ENCODE measurements at regions not wholly inside any gene's neighbourhood (a gene's known extent, or its start where the extent isn't known, plus 50 kb on each side); places are given as distances from the start of the nearest gene placed in this dataset.

DNA sequence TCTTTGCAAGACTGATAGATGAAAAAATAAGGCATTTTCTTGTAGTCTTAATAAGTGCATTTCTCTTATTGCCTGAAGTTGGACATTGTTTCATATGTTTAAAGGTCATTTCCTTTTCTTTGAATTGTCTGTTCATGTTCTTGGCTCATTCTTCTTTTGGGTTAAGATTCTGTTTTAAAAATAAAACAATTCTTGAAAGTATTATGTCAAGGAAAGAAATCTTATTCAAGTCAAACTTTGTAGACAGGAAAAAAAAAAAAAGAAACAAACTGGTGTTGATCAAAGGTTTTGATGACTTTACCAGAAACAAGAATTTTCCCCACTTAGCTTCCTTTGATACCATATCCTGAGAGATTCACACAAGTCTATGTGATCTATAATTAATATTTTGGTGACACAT lies 132.9 kb upstream of the AADACL2 start:
- intact Hi-C loops (cut with DNase I), result no loop called here
- Histone ChIP-seq H3K36me3 (no peaks in the 10 kb centered on the region), H3K27ac (no peak overlapping the region), H3K4me3 (no peak overlapping the region), H3K9me3 (no peaks in the 10 kb centered on the region), H3K4me1 (no peaks in the 10 kb centered on the region), H3K27me3 (no peaks in the 10 kb centered on the region)
- DNase-seq, result no peak
- no peak for TF ChIP-seq POLR2A (IDR thresholded peaks at IDR 0.05)
- TF ChIP-seq, protein P1, sequence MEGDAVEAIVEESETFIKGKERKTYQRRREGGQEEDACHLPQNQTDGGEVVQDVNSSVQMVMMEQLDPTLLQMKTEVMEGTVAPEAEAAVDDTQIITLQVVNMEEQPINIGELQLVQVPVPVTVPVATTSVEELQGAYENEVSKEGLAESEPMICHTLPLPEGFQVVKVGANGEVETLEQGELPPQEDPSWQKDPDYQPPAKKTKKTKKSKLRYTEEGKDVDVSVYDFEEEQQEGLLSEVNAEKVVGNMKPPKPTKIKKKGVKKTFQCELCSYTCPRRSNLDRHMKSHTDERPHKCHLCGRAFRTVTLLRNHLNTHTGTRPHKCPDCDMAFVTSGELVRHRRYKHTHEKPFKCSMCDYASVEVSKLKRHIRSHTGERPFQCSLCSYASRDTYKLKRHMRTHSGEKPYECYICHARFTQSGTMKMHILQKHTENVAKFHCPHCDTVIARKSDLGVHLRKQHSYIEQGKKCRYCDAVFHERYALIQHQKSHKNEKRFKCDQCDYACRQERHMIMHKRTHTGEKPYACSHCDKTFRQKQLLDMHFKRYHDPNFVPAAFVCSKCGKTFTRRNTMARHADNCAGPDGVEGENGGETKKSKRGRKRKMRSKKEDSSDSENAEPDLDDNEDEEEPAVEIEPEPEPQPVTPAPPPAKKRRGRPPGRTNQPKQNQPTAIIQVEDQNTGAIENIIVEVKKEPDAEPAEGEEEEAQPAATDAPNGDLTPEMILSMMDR (IDR thresholded peaks at IDR 0.05), result no peak

DNA sequence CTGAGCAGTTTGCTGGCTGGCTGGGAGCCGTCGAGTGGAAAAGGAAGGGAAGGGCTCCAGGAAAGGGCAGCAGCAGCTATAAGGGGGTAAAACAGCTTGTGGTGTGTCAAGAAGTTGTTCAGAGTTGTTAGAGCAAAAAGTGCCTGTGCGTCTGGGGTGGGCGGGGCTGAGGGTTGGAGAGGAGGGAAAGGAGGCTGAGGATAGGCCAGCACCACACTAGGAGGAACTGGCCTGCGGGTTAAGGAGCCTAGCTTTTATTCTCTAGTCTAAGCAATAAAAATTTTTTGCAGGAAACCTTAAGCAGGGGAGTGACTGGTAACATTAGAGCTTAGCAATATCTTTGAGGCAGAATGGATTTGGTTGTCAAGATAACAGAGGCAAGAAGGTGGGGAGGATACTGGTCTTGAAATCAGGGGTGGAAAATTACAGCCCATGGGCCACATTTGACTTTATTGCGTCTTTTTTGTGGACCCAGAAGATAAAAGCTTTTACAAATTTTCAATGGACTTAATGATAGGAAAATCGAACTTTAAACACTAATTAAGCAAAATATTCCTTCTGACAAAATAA lies 134.5 kb upstream of the AADACL2 start:
- WGBS, 2 donors, result 80 to 84% methylated on average over 6 to 7 of the region's 7 CpGs
- no peak overlapping the region for H3K4me3 ChIP-seq
- H3K27ac ChIP-seq, result no peak overlapping the region
- no peaks in the 10 kb centered on the region for H3K27me3 ChIP-seq
- no peak for DNase-seq
- intact Hi-C loops (cut with DNase I), result no loop called here
- H3K4me1 ChIP-seq, result no peaks in the 10 kb centered on the region
- H3K9me3 ChIP-seq, result no peaks in the 10 kb centered on the region
- TF ChIP-seq POLR2A (IDR thresholded peaks at IDR 0.05), result no peak
- TF ChIP-seq, protein P1 (IDR thresholded peaks at IDR 0.05), result no peak
- H3K36me3 ChIP-seq, result no peaks in the 10 kb centered on the region

DNA sequence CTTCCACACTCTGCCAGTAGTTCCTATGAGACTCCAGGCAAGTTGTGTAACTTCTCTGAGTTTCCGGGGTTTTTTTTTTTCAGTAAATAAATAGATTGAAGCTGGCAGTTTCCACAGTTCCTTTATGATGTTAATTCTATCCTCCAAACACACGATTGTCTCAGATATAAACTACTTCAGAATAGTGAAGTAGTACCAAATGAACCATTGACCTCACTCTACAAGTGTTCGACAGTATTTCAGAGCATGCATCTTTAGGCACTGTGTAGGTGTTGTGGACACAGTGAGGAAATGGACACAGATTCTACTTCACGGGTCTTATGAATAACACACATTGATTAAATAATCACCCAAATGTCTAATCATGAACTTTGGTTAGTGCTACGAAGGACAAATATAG lies 136.1 kb upstream of the IGSF10 start:
- H3K4me1 ChIP-seq, result no peaks in the 10 kb centered on the region
- H3K9me3 ChIP-seq, result no peaks in the 10 kb centered on the region
- TF ChIP-seq POLR2A (IDR thresholded peaks at IDR 0.05), result no peak
- TF ChIP-seq, protein P1 (IDR thresholded peaks at IDR 0.05), result no peak
- H3K4me3 ChIP-seq, result no peak overlapping the region
- no peak overlapping the region for H3K27ac ChIP-seq
- no peaks in the 10 kb centered on the region for H3K27me3 ChIP-seq
- H3K36me3 ChIP-seq, result no peaks in the 10 kb centered on the region
- intact Hi-C loops (cut with DNase I), result no loop called here
- DNase-seq, result no peak
- WGBS, 2 donors, result 76% methylated on average over 5 of the region's 5 CpGs

DNA sequence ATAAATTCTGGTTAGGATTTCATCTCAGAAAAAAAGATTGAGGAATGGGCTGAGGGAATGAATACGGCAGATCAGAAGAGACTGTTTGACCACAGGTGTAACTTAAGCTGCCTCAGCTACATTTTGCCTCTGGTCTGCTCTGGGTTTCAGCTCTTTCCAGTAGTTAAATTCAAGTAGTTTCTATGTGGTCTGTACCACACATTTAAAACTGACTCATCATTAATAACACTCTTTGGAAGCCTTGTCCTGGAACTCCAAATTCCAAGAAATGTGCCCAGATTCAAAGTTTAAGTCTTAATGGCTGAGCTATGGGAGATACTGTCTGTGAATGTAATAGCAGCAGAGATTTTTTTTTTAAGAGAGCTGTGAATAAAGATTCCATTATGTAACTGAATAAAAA lies 133.1 kb upstream of the IGSF10 start:
- DNase-seq, result no peak
- WGBS, 2 donors, result 82 to 83% methylated on average over 1 of the region's 1 CpG
- TF ChIP-seq POLR2A (IDR thresholded peaks at IDR 0.05), result no peak
- TF ChIP-seq, protein P1 (IDR thresholded peaks at IDR 0.05), result no peak

DNA sequence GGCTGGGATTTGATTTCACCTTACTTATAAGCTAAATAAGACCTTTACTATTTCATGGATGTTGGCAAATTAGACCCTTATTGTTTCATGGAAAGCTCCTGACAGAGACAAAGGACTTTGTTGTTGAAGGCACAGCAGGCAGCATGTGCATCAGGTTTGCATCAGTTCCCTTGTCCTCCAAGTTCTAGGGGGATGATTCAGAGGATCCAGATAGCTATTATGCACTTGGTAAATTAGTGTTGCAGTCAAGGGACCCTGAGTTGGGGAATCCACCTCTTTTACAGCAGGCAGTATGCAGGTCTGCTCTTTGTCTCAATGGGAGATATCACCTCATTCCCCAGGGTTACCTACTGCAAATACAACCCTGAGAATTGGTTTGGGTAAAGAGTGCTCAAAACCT lies 131.4 kb upstream of the IGSF10 start:
- no peak for DNase-seq
- H3K4me3 ChIP-seq, result no peak overlapping the region
- H3K4me1 ChIP-seq, result no peaks in the 10 kb centered on the region
- H3K27me3 ChIP-seq, result no peaks in the 10 kb centered on the region
- H3K9me3 ChIP-seq, result no peaks in the 10 kb centered on the region
- no peak overlapping the region for H3K27ac ChIP-seq
- TF ChIP-seq, protein P1 (IDR thresholded peaks at IDR 0.05), result no peak
- TF ChIP-seq POLR2A (IDR thresholded peaks at IDR 0.05), result no peak
- H3K36me3 ChIP-seq, result no peaks in the 10 kb centered on the region
- intact Hi-C loops (cut with DNase I), result no loop called here

More for the DNA sequence above, 133.1 kb upstream of the IGSF10 start:
- intact Hi-C loops (cut with DNase I), result no loop called here
- Histone ChIP-seq H3K27ac (no peak overlapping the region), H3K4me1 (no peaks in the 10 kb centered on the region), H3K36me3 (no peaks in the 10 kb centered on the region), H3K9me3 (no peaks in the 10 kb centered on the region), H3K4me3 (no peak overlapping the region), H3K27me3 (no peaks in the 10 kb centered on the region)
